ENCODE measurements at regions not wholly inside any gene's neighbourhood (a gene's known extent, or its start where the extent isn't known, plus 50 kb on each side); places are given as distances from the start of the nearest gene placed in this dataset.
"Not testable (repeated sequence)": the region's sequence is repeated elsewhere in the genome, so short reads cannot be mapped to it uniquely, and the experiment has no call there.

DNA sequence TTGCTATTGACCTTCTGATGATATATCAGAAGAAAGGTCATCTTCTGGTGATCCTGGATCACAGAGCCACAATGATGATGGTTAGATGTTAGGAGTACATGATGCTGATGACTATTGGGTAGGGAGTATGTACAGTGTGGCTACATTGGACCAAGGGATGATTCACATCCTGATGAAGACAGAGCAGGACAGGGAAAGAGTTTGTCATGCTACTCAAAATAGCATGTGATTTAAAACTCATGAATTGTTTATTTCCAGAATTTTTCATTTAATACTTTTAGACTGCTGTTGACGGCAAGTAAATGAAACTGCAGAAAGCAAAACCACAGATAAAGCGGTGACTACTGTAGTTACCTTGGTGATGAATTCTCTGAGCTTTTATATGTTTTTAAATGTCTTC, 397.3 kb downstream of the PPP1R3A start:
- Histone ChIP-seq H2AFZ (ENCODE audit: low read length) (no peak overlapping the region), H3K36me3 (ENCODE audit: insufficient read depth, low read length) (no peaks in the 10 kb centered on the region), H3K9me3 (ENCODE audit: low read depth, low read length) (no peaks in the 10 kb centered on the region), H3K4me2 (ENCODE audit: insufficient read depth, low read length) (no peak overlapping the region), H4K20me1 (ENCODE audit: insufficient read depth, low read length) (no peaks in the 10 kb centered on the region), H3K27ac (ENCODE audit: low read depth, low read length) (no peak overlapping the region), H3K4me3 (ENCODE audit: insufficient read depth, low read length) (no peak overlapping the region), H3K4me1 (ENCODE audit: insufficient read depth, low read length) (no peaks in the 10 kb centered on the region), H3K79me2 (ENCODE audit: insufficient read depth, low read length) (no peaks in the 10 kb centered on the region), H3K27me3 (ENCODE audit: insufficient read depth, low read length) (no peaks in the 10 kb centered on the region)
- TF ChIP-seq, protein P1, sequence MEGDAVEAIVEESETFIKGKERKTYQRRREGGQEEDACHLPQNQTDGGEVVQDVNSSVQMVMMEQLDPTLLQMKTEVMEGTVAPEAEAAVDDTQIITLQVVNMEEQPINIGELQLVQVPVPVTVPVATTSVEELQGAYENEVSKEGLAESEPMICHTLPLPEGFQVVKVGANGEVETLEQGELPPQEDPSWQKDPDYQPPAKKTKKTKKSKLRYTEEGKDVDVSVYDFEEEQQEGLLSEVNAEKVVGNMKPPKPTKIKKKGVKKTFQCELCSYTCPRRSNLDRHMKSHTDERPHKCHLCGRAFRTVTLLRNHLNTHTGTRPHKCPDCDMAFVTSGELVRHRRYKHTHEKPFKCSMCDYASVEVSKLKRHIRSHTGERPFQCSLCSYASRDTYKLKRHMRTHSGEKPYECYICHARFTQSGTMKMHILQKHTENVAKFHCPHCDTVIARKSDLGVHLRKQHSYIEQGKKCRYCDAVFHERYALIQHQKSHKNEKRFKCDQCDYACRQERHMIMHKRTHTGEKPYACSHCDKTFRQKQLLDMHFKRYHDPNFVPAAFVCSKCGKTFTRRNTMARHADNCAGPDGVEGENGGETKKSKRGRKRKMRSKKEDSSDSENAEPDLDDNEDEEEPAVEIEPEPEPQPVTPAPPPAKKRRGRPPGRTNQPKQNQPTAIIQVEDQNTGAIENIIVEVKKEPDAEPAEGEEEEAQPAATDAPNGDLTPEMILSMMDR (IDR thresholded peaks at IDR 0.05; ENCODE audit: extremely low read depth, low read depth, low read length): no peak
- no peak for DNase-seq (ENCODE audit: insufficient read length, low spot score, missing footprints)

DNA sequence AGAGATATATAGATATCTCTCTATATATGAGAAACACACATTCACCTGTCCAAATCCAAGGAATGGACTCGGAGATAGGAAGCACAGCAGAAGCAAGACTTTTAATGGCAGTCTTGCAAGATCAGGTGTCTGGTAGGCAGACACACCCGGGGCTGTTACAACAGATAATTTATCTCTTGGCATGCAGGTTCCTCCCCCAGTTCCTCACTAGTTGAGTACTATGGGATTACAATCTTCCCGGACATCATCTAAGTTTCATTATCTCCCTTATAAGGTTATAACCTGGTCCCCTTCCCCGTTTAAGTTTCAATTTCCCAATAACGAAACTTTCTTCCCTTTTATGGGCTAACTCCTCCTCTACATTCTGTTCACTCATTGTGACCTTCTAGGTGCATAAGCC, 399.3 kb downstream of the PPP1R3A start:
- DNase-seq (ENCODE audit: insufficient read length, low spot score, missing footprints): no peak
- H3K4me3 ChIP-seq (ENCODE audit: insufficient read depth, low read length): no peak overlapping the region
- H3K27ac ChIP-seq (ENCODE audit: low read depth, low read length): no peak overlapping the region
- TF ChIP-seq, protein P1 (IDR thresholded peaks at IDR 0.05; ENCODE audit: extremely low read depth, low read depth, low read length): no peak
- H3K27me3 ChIP-seq (ENCODE audit: insufficient read depth, low read length): no peaks in the 10 kb centered on the region
- H3K36me3 ChIP-seq (ENCODE audit: insufficient read depth, low read length): no peaks in the 10 kb centered on the region
- H3K79me2 ChIP-seq (ENCODE audit: insufficient read depth, low read length): no peaks in the 10 kb centered on the region
- no peaks in the 10 kb centered on the region for H3K9me3 ChIP-seq (ENCODE audit: low read depth, low read length)
- H4K20me1 ChIP-seq (ENCODE audit: insufficient read depth, low read length): no peaks in the 10 kb centered on the region
- no peak overlapping the region for H3K4me2 ChIP-seq (ENCODE audit: insufficient read depth, low read length)
- no peaks in the 10 kb centered on the region for H3K4me1 ChIP-seq (ENCODE audit: insufficient read depth, low read length)
- H2AFZ ChIP-seq (ENCODE audit: low read length): no peak overlapping the region

DNA sequence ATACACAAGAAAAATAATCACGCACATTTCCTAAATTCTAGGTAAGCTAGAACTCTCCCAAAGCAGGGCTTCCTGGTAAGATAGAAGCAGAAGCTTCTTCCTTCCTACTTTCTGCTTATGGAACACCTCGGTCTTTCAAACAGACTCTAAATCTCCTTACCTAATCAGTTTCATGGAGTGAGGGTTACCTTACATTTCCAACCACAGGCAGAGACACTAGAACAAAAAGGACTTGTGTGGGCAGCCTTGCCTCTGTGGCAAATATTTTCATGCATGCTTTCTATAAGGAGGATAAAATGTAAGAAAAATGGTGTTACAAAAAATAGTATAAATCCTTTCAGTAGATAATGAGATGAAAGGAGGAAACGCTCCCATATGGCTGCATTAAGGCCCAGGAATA, 386.3 kb upstream of the SMIM30 start:
- H3K4me1 ChIP-seq (ENCODE audit: insufficient read depth, low read length): no peaks in the 10 kb centered on the region
- H3K4me3 ChIP-seq (ENCODE audit: insufficient read depth, low read length): no peak overlapping the region
- no peaks in the 10 kb centered on the region for H3K27me3 ChIP-seq (ENCODE audit: insufficient read depth, low read length)
- H3K36me3 ChIP-seq (ENCODE audit: insufficient read depth, low read length): no peaks in the 10 kb centered on the region
- no peaks in the 10 kb centered on the region for H4K20me1 ChIP-seq (ENCODE audit: insufficient read depth, low read length)
- H3K79me2 ChIP-seq (ENCODE audit: insufficient read depth, low read length): no peaks in the 10 kb centered on the region
- H3K27ac ChIP-seq (ENCODE audit: low read depth, low read length): no peak overlapping the region
- H3K4me2 ChIP-seq (ENCODE audit: insufficient read depth, low read length): no peak overlapping the region
- no peak for DNase-seq (ENCODE audit: insufficient read length, low spot score, missing footprints)
- no peaks in the 10 kb centered on the region for H3K9me3 ChIP-seq (ENCODE audit: low read depth, low read length)
- TF ChIP-seq, protein P1 (IDR thresholded peaks at IDR 0.05; ENCODE audit: extremely low read depth, low read depth, low read length): no peak
- H2AFZ ChIP-seq (ENCODE audit: low read length): no peak overlapping the region

DNA sequence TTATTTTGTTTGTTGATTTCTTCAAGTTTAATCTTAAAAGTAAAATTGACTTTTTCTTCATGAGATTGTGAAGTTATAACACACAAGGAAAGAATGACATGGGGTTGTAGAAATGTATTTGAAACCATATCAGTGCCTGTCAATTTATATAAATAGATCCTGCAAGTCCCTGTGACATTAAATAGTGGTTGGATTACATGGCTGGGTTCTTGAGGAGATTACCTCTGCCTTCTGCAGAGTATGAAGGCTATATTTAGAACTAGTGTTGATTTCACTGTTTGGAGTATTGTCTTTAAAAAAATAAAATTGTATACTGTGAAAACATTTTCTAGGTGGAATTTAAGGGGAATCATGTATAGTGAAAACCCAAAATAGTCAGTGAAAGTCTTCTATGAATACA, 385.8 kb upstream of the SMIM30 start:
- H3K36me3 ChIP-seq (ENCODE audit: insufficient read depth, low read length): no peaks in the 10 kb centered on the region
- no peak overlapping the region for H3K27ac ChIP-seq (ENCODE audit: low read depth, low read length)
- no peak overlapping the region for H3K4me2 ChIP-seq (ENCODE audit: insufficient read depth, low read length)
- no peaks in the 10 kb centered on the region for H4K20me1 ChIP-seq (ENCODE audit: insufficient read depth, low read length)
- no peaks in the 10 kb centered on the region for H3K27me3 ChIP-seq (ENCODE audit: insufficient read depth, low read length)
- no peak overlapping the region for H3K4me3 ChIP-seq (ENCODE audit: insufficient read depth, low read length)
- no peaks in the 10 kb centered on the region for H3K4me1 ChIP-seq (ENCODE audit: insufficient read depth, low read length)
- no peaks in the 10 kb centered on the region for H3K79me2 ChIP-seq (ENCODE audit: insufficient read depth, low read length)
- H3K9me3 ChIP-seq (ENCODE audit: low read depth, low read length): peaks cover 3% of the 10 kb centered on the region
- DNase-seq (ENCODE audit: insufficient read length, low spot score, missing footprints): no peak
- TF ChIP-seq, protein P1 (IDR thresholded peaks at IDR 0.05; ENCODE audit: extremely low read depth, low read depth, low read length): no peak
- H2AFZ ChIP-seq (ENCODE audit: low read length): no peak overlapping the region

DNA sequence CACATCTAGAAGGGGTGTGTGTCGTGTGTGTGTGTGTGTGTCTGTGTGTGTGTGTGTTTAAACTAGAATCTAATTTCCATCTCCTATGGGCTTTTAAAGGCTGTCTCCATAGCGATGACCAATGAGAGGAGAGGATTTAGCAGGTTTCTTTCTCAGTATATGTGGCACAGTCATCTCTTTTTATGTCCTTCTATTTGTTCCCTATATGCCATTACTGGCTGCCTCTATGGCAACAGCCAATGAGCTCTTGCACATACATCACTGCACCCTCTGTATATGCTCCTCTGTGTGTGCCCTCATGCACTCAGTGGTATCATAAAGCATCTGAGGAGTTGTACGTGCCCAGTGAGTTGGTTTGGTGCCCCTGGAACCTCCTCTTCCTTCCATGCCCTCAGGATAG, 378.2 kb upstream of the SMIM30 start:
- H3K4me1 ChIP-seq (ENCODE audit: insufficient read depth, low read length); H3K4me3 ChIP-seq (ENCODE audit: insufficient read depth, low read length); H3K79me2 ChIP-seq (ENCODE audit: insufficient read depth, low read length); H3K4me2 ChIP-seq (ENCODE audit: insufficient read depth, low read length); H2AFZ ChIP-seq (ENCODE audit: low read length); H3K9me3 ChIP-seq (ENCODE audit: low read depth, low read length); H3K27ac ChIP-seq (ENCODE audit: low read depth, low read length); H3K36me3 ChIP-seq (ENCODE audit: insufficient read depth, low read length); H4K20me1 ChIP-seq (ENCODE audit: insufficient read depth, low read length); H3K27me3 ChIP-seq (ENCODE audit: insufficient read depth, low read length); DNase-seq (ENCODE audit: insufficient read length, low spot score, missing footprints): not testable (repeated sequence)

DNA sequence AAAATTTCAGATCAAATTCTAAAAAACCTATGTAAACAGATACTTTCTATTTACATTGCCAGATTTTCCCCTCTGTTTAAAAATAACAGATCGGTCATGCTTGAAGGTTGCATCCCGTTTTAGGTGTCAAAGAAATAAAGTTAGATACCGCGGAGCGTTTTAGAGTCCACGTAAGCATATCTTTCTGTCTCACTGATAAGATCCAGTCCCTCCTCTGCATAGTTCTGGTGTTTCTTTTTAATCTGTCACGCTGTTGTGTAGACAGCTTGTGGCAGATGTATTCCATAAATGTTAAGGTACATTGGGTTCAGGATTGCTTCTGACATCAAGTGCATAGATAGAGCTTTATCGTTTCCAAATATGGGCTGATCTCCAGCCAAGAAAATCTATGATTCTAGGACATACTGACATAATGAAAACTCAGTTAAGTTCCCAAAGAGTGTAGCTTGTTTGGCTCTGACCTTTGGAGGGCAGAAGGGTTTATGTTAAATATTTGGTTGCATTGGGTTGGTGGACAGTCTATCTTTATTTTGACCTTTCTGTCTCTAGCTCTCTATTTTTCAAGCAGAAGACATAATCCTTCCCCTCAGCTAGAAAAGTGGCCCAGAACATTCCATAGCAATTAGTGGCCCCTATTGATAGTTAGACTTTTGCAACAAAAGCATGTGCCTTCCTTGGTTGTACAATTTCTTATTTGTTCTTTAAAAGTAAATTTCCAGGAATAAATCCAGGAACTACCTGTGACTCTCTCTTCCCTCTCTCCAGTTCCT, 376.6 kb upstream of the SMIM30 start:
- not testable (repeated sequence) for H3K4me3 ChIP-seq (ENCODE audit: insufficient read depth, low read length); DNase-seq (ENCODE audit: insufficient read length, low spot score, missing footprints); H3K79me2 ChIP-seq (ENCODE audit: insufficient read depth, low read length); H2AFZ ChIP-seq (ENCODE audit: low read length); H3K36me3 ChIP-seq (ENCODE audit: insufficient read depth, low read length); H3K9me3 ChIP-seq (ENCODE audit: low read depth, low read length); H4K20me1 ChIP-seq (ENCODE audit: insufficient read depth, low read length); H3K27me3 ChIP-seq (ENCODE audit: insufficient read depth, low read length); H3K4me2 ChIP-seq (ENCODE audit: insufficient read depth, low read length); H3K4me1 ChIP-seq (ENCODE audit: insufficient read depth, low read length); H3K27ac ChIP-seq (ENCODE audit: low read depth, low read length)
